ENCODE measurements at regions not wholly inside any gene's neighbourhood (a gene's known extent, or its start where the extent isn't known, plus 50 kb on each side); places are given as distances from the start of the nearest gene placed in this dataset.

GRCh38 chr1:34612091-34612827 lies 142.6 kb upstream of the GJB5 start:
- Histone ChIP-seq H3K4me1 (ENCODE audit: insufficient read depth) (no peaks in the 10 kb centered on the region), H3K27ac (ENCODE audit: low read depth) (no peak overlapping the region), H3K4me3 (ENCODE audit: low read depth, low read length) (no peak overlapping the region), H3K36me3 (ENCODE audit: insufficient read depth) (no peaks in the 10 kb centered on the region)
- 60% methylated on average over 9 of the region's 9 CpGs for WGBS
- DNase-seq (ENCODE audit: extremely low spot score) = no peak

- Histone ChIP-seq H3K27ac (ENCODE audit: low read depth) (no peak overlapping the region), H3K36me3 (ENCODE audit: insufficient read depth) (no peaks in the 10 kb centered on the region), H3K4me1 (ENCODE audit: insufficient read depth) (no peaks in the 10 kb centered on the region), H3K4me3 (ENCODE audit: low read depth, low read length) (no peak overlapping the region)
- 64% methylated on average over 7 of the region's 7 CpGs for WGBS
- DNase-seq (ENCODE audit: extremely low spot score) = no peak
Measured at GRCh38 chr1:34617321-34618118, 137.3 kb upstream of the GJB5 start.

GRCh38 chr1:34618381-34618780 lies 136.5 kb upstream of the GJB5 start:
- Histone ChIP-seq H3K27ac (ENCODE audit: low read depth) (no peak overlapping the region), H3K4me1 (ENCODE audit: insufficient read depth) (no peaks in the 10 kb centered on the region), H3K4me3 (ENCODE audit: low read depth, low read length) (no peak overlapping the region), H3K36me3 (ENCODE audit: insufficient read depth) (no peaks in the 10 kb centered on the region)
- no peak for DNase-seq (ENCODE audit: extremely low spot score)
- WGBS = 70% methylated on average over 3 of the region's 3 CpGs

GRCh38 chr1:34619256-34619655 lies 135.6 kb upstream of the GJB5 start:
- H3K4me1 ChIP-seq (ENCODE audit: insufficient read depth) = no peaks in the 10 kb centered on the region
- WGBS = 83% methylated on average over 4 of the region's 4 CpGs
- H3K4me3 ChIP-seq (ENCODE audit: low read depth, low read length) = no peak overlapping the region
- no peak overlapping the region for H3K27ac ChIP-seq (ENCODE audit: low read depth)
- DNase-seq (ENCODE audit: extremely low spot score) = no peak
- H3K36me3 ChIP-seq (ENCODE audit: insufficient read depth) = no peaks in the 10 kb centered on the region

- DNase-seq (ENCODE audit: extremely low spot score) = no peak
- WGBS = 59% methylated on average over 4 of the region's 4 CpGs
- no peak overlapping the region for H3K4me3 ChIP-seq (ENCODE audit: low read depth, low read length)
- no peak overlapping the region for H3K27ac ChIP-seq (ENCODE audit: low read depth)
- no peaks in the 10 kb centered on the region for H3K36me3 ChIP-seq (ENCODE audit: insufficient read depth)
- H3K4me1 ChIP-seq (ENCODE audit: insufficient read depth) = no peaks in the 10 kb centered on the region
Measured at GRCh38 chr1:34621916-34622315, 132.9 kb upstream of the GJB5 start.

- H3K27ac ChIP-seq (ENCODE audit: low read depth) = no peak overlapping the region
- no peaks in the 10 kb centered on the region for H3K36me3 ChIP-seq (ENCODE audit: insufficient read depth)
- H3K4me3 ChIP-seq (ENCODE audit: low read depth, low read length) = no peak overlapping the region
- DNase-seq (ENCODE audit: extremely low spot score) = no peak
- H3K4me1 ChIP-seq (ENCODE audit: insufficient read depth) = no peaks in the 10 kb centered on the region
- 64% methylated on average over 6 of the region's 6 CpGs for WGBS
Measured at GRCh38 chr1:34625521-34626015, 129.3 kb upstream of the GJB5 start.

GRCh38 chr1:34627465-34628240 lies 127.2 kb upstream of the GJB5 start:
- Histone ChIP-seq H3K4me1 (ENCODE audit: insufficient read depth) (no peaks in the 10 kb centered on the region), H3K4me3 (ENCODE audit: low read depth, low read length) (no peak overlapping the region), H3K27ac (ENCODE audit: low read depth) (no peak overlapping the region), H3K36me3 (ENCODE audit: insufficient read depth) (no peaks in the 10 kb centered on the region)
- 70% methylated on average over 10 of the region's 10 CpGs for WGBS
- no peak for DNase-seq (ENCODE audit: extremely low spot score)

- Histone ChIP-seq H3K36me3 (ENCODE audit: insufficient read depth) (no peaks in the 10 kb centered on the region), H3K4me3 (ENCODE audit: low read depth, low read length) (no peak overlapping the region), H3K4me1 (ENCODE audit: insufficient read depth) (no peaks in the 10 kb centered on the region), H3K27ac (ENCODE audit: low read depth) (no peak overlapping the region)
- WGBS = 83% methylated on average over 2 of the region's 2 CpGs
- no peak for DNase-seq (ENCODE audit: extremely low spot score)
Measured at GRCh38 chr1:34631126-34631525, 123.7 kb upstream of the GJB5 start.

- Histone ChIP-seq H3K4me3 (ENCODE audit: low read depth, low read length) (no peak overlapping the region), H3K36me3 (ENCODE audit: insufficient read depth) (no peaks in the 10 kb centered on the region), H3K4me1 (ENCODE audit: insufficient read depth) (no peaks in the 10 kb centered on the region), H3K27ac (ENCODE audit: low read depth) (no peak overlapping the region)
- DNase-seq (ENCODE audit: extremely low spot score) = no peak
- WGBS = 53% methylated on average over 9 of the region's 9 CpGs
Measured at GRCh38 chr1:34639701-34640100, 115.1 kb upstream of the GJB5 start.

- 54% methylated on average over 10 of the region's 10 CpGs for WGBS
- Histone ChIP-seq H3K27ac (ENCODE audit: low read depth) (no peak overlapping the region), H3K4me1 (ENCODE audit: insufficient read depth) (no peaks in the 10 kb centered on the region), H3K4me3 (ENCODE audit: low read depth, low read length) (no peak overlapping the region), H3K36me3 (ENCODE audit: insufficient read depth) (no peaks in the 10 kb centered on the region)
- no peak for DNase-seq (ENCODE audit: extremely low spot score)
Measured at GRCh38 chr1:34640654-34641401, 114.0 kb upstream of the GJB5 start.

GRCh38 chr1:34642679-34643078 lies 112.2 kb upstream of the GJB5 start:
- 64% methylated on average over 1 of the region's 1 CpG for WGBS

GRCh38 chr1:34645109-34645688 lies 109.6 kb upstream of the GJB5 start:
- H3K36me3 ChIP-seq (ENCODE audit: insufficient read depth) = no peaks in the 10 kb centered on the region
- no peak for DNase-seq (ENCODE audit: extremely low spot score)
- WGBS = 43% methylated on average over 7 of the region's 7 CpGs
- H3K4me1 ChIP-seq (ENCODE audit: insufficient read depth) = no peaks in the 10 kb centered on the region
- no peak overlapping the region for H3K27ac ChIP-seq (ENCODE audit: low read depth)
- H3K4me3 ChIP-seq (ENCODE audit: low read depth, low read length) = no peak overlapping the region

More at GRCh38 chr1:34642679-34643078, 112.2 kb upstream of the GJB5 start:
- Histone ChIP-seq H3K4me1 (ENCODE audit: insufficient read depth) (no peaks in the 10 kb centered on the region), H3K36me3 (ENCODE audit: insufficient read depth) (no peaks in the 10 kb centered on the region), H3K4me3 (ENCODE audit: low read depth, low read length) (no peak overlapping the region), H3K27ac (ENCODE audit: low read depth) (no peak overlapping the region)
- no peak for DNase-seq (ENCODE audit: extremely low spot score)

GRCh38 chr1:34645919-34646318 lies 108.9 kb upstream of the GJB5 start:
- H3K27ac ChIP-seq (ENCODE audit: low read depth) = no peak overlapping the region
- no peak for DNase-seq (ENCODE audit: extremely low spot score)
- H3K4me3 ChIP-seq (ENCODE audit: low read depth, low read length) = no peak overlapping the region
- H3K4me1 ChIP-seq (ENCODE audit: insufficient read depth) = no peaks in the 10 kb centered on the region
- WGBS = 50% methylated on average over 3 of the region's 3 CpGs
- no peaks in the 10 kb centered on the region for H3K36me3 ChIP-seq (ENCODE audit: insufficient read depth)
